BE2C (cell line): ENCODE measurements at regions not wholly inside any gene's neighbourhood (a gene's known extent, or its start where the extent isn't known, plus 50 kb on each side); places are given as distances from the start of the nearest gene placed in this dataset.

Source experiments
- DNase-seq: peaks from one replicate; pipeline ENCODE4 v3.0.0-alpha.2; 2020
- H3K27me3 ChIP-seq: fragments of 250-450 bp; sonication (Bioruptor Pico); 2 replicates; pipeline ENCODE4 v1.5.1; 2020; ENCODE audit warnings: mild to moderate bottlenecking
- H3K36me3 ChIP-seq: fragments of 250-450 bp; sonication (Bioruptor Pico); 2 replicates; pipeline ENCODE4 v1.5.1; 2020; ENCODE audit warnings: mild to moderate bottlenecking
- H3K4me1 ChIP-seq: fragments of 250-450 bp; sonication (Bioruptor Pico); 2 replicates; pipeline ENCODE4 v1.5.1; 2020
- H3K4me3 ChIP-seq: 2 replicates; pipeline ENCODE4 v1.5.1; 2011; ENCODE audit warnings: low read depth, low read length
- H3K9me3 ChIP-seq: fragments of 250-450 bp; sonication (Bioruptor Pico); 2 replicates; pipeline ENCODE4 v1.5.1; 2020
- CTCF ChIP-seq: IDR thresholded peaks from 2 replicates; pipeline ENCODE4 v1.5.1; 2012; ENCODE audit warnings: mild to moderate bottlenecking, low read depth, low read length

DNA sequence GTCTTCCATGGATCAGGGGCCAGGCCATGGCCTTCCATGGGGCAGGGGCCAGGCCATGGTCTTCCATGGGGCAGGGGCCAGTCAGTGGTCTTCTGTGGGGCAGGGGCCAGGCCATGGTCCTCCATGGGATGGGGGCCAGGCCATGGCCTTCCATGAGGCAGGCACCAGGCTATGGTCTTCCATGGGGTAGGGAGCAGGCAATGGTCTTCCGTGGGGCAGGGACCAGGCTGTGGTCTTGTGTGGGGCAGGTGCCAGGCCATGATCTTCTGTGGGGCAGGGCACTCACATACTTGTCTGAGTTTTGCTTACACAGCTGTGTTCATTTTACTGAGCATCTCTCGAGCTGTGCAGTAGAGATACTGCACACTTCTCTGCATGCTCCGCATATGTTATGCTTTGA is 57.3 kb upstream of the THBS2 start:
- H3K4me3 ChIP-seq = no peak overlapping the region
- H3K4me1 ChIP-seq = no peaks in the 10 kb centered on the region
- no peak for DNase-seq
- no peaks in the 10 kb centered on the region for H3K9me3 ChIP-seq
- H3K36me3 ChIP-seq = no peaks in the 10 kb centered on the region
- H3K27me3 ChIP-seq = no peaks in the 10 kb centered on the region
- TF ChIP-seq CTCF = no peak
